IPS-20b (cell line): ENCODE measurements at regions not wholly inside any gene's neighbourhood (a gene's known extent, or its start where the extent isn't known, plus 50 kb on each side); places are given as distances from the start of the nearest gene placed in this dataset.
"Not testable (repeated sequence)": the region's sequence is repeated elsewhere in the genome, so short reads cannot be mapped to it uniquely, and the experiment has no call there.

Experiments used
- H3K27ac ChIP-seq: one replicate; pipeline ENCODE4 v1.5.1; 2013; ENCODE audit warnings: low read length
- H3K27me3 ChIP-seq: 2 replicates; pipeline ENCODE4 v1.6.1; 2013; ENCODE audit warnings: mild to moderate bottlenecking, low read length, inconsistent platforms; ENCODE audit not compliant: insufficient read depth
- H3K36me3 ChIP-seq: 2 replicates; pipeline ENCODE4 v1.6.1; 2013; ENCODE audit warnings: low read depth, mild to moderate bottlenecking, inconsistent platforms, low read length, moderate library complexity; ENCODE audit not compliant: insufficient read depth
- H3K4me1 ChIP-seq: 2 replicates; pipeline ENCODE4 v1.6.1; 2013; ENCODE audit warnings: mild to moderate bottlenecking, control low read depth, inconsistent platforms, low read length, moderate library complexity; ENCODE audit not compliant: insufficient read depth
- H3K4me3 ChIP-seq: 2 replicates; pipeline ENCODE4 v1.5.1; 2013; ENCODE audit warnings: mild to moderate bottlenecking, low read length, inconsistent platforms
- H3K9ac ChIP-seq: 2 replicates; pipeline ENCODE4 v1.6.1; 2013; ENCODE audit warnings: low read depth, mild to moderate bottlenecking, inconsistent platforms, low read length, moderate library complexity
- H3K9me3 ChIP-seq: 2 replicates; pipeline ENCODE4 v1.6.1; 2013; ENCODE audit warnings: mild to moderate bottlenecking, low read depth, low read length, inconsistent platforms; ENCODE audit not compliant: insufficient read depth

DNA sequence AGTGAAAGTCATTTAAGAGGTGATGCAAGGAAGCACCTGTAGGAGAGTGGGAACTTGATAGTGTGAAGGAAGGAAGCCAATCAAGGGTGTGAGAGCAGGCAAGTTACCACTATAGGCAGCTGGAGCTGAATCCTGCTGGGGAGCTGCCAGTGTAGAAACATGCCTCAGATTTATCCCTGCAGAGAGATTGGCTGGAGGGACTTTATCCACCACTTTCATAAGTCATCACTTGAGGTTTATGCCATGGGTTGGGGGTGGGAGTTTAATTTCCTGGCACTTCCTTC lies 443.6 kb downstream of the PLPP3 start:
- no peak overlapping the region for H3K27ac ChIP-seq
- H3K9ac ChIP-seq: no peak overlapping the region
- H3K27me3 ChIP-seq: no peaks in the 10 kb centered on the region
- H3K4me1 ChIP-seq: no peaks in the 10 kb centered on the region
- no peak overlapping the region for H3K4me3 ChIP-seq
- no peaks in the 10 kb centered on the region for H3K9me3 ChIP-seq
- H3K36me3 ChIP-seq: no peaks in the 10 kb centered on the region

DNA sequence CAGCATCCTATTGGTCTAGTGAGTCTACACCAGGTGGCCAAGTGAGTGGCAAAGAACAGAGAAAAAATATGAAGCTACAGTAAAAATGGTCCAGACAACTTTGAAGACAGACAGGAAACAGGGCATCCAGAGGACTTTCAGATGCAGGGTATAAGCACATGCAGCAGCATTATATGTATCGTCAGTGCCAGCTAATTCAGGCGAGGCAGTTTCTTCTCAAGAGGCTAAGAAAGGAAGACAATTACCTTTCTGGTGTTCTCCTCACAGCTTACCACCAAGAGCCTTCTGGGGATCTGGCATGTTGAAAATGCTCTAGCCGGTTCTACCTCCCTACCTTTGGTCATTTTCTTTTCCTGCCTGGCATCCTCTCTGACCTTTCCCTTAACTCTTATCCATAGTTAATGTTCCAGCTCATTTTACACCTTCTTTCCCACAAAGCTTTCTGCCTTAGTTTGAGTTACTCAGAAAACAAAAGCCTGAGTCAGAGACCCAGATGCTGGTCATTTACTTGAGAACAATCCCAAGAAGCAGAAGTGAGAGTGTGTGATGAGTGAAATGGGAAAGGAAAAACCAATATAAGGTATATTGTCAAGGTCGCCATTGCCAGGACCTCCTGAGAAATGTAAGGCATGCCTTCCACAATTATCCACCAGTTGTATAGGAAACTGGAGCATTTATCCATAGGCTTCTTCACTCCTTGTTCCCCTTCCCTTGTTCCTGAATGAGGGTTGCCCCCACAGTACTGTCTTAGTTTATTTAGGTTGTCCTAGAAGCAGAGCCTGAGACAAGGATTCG lies 444.1 kb downstream of the PLPP3 start:
- Histone ChIP-seq H3K27me3 (no peaks in the 10 kb centered on the region), H3K27ac (no peak overlapping the region), H3K4me1 (no peaks in the 10 kb centered on the region), H3K36me3 (no peaks in the 10 kb centered on the region), H3K9me3 (no peaks in the 10 kb centered on the region), H3K9ac (no peak overlapping the region; the same call in 1 of the 2 replicates), H3K4me3 (no peak overlapping the region)

DNA sequence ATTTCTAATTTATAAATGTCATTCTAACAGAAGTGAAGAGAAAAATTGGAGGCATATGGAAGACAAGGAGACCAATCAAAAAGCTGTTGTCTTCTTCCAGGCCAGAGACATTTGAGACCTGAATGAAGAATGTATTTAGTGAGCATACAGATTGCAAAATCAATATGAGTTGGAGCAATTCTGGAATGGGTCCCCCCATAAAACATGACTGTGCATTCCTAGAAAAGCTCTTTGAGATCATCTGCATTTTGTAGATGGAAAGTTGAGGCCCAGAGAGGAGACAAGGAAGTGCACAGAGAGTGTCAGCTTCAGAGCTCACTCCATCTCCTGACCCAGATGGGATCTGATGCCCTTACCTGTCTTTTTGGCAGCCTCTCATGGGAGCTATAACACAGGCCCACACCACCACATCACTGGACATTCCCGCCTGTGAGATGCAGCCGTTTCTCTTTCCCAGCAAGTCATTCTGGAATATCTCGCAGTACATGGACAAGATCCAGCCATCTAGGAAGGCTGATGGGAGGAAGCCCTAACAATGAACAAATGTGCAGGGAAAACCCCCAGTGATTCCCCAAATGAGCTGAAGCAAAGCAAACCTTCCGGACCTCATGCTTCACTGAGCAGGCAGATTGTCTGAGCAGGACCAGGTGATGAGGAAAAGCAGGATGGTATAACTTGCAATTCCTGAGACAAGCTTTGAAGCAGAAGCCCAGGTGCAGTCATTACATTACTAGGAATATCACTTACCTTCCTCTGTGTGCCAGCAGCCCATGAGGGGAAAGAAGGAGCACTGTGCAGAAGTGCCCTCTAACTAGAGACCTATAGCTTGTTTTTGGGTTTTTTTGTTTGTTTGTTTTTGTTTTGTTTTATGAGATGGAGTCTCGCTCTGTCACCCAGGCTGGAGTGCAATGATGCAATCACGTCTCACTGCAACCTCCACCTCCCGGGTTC lies 445.6 kb downstream of the PLPP3 start:
- no peaks in the 10 kb centered on the region for H3K4me1 ChIP-seq
- no peak overlapping the region; the same call in 1 of the 2 replicates for H3K9ac ChIP-seq
- H3K27me3 ChIP-seq: no peaks in the 10 kb centered on the region
- H3K4me3 ChIP-seq: no peak overlapping the region
- no peaks in the 10 kb centered on the region for H3K9me3 ChIP-seq
- H3K27ac ChIP-seq: no peak overlapping the region
- H3K36me3 ChIP-seq: no peaks in the 10 kb centered on the region

DNA sequence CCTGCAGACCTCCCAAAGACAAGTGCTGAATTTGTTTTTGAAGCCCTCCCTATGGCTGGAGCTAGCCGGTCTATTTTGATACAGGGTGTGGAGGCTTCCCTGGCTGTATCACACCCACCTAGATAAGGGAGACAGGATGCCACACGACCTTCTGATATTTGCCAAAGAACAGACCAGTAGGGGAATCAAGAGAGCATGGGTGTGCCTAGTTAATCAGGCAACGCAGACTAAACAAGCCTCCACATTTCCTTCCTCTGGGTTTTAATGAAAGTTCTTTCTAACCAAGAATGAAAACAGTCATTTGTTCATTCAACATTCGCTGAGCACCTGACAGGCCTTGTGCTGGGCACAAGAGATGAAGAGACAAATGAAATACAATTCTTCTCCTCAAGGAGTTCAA lies 446.8 kb downstream of the PLPP3 start:
- Histone ChIP-seq H3K9ac (no peak overlapping the region), H3K4me1 (no peaks in the 10 kb centered on the region), H3K4me3 (no peak overlapping the region), H3K27ac (no peak overlapping the region), H3K36me3 (no peaks in the 10 kb centered on the region), H3K27me3 (no peaks in the 10 kb centered on the region), H3K9me3 (no peaks in the 10 kb centered on the region)

DNA sequence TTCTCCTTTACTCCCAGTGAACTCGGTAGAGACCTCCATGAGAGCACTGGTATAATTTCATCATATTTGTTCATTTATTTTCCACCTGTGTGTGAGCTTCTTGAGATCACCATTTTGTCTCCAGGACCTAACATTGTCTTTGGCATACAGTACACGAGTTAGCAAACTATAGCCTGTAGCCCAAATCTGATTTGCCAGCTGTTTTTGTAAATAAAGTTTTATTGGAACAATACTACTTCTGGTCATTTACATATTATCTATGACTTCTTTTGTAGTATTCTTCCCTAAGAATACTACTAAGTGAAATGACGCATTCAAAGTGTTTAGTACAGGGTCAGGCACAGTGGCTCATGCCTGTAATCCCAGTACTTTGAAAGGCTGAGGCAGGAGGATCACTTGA lies 449.5 kb downstream of the PLPP3 start:
- 0 out of 2 replicates have a peak, but pooled peaks cover 2% of the 10 kb centered on the region for H3K9me3 ChIP-seq
- H3K36me3 ChIP-seq: no peaks in the 10 kb centered on the region
- H3K9ac ChIP-seq: no peak overlapping the region
- H3K27me3 ChIP-seq: no peaks in the 10 kb centered on the region
- H3K4me3 ChIP-seq: no peak overlapping the region
- no peak overlapping the region for H3K27ac ChIP-seq
- H3K4me1 ChIP-seq: no peaks in the 10 kb centered on the region

DNA sequence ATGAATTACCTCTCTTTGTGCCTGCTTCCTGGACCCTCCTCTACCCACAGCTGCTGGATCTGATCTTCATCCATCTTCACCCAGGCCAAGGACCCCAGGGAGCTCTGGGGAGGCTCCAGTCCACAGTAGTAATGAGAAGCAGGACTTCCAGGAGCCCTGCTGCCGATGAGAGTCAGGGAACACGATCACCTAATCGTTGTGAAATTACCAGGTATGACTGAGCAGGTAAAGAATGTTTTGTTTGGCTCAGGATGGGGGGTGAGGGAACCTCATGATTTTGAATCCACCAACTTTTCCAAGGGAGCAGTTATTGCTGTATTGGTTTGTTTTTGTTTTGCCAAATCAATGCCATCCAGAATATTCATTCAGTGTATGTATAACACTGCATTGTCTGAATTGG lies 454.0 kb downstream of the PLPP3 start:
- Histone ChIP-seq H3K27ac (no peak overlapping the region), H3K27me3 (no peaks in the 10 kb centered on the region), H3K9ac (no peak overlapping the region), H3K9me3 (0 out of 2 replicates have a peak, but pooled peaks cover 2% of the 10 kb centered on the region), H3K4me1 (no peaks in the 10 kb centered on the region), H3K36me3 (no peaks in the 10 kb centered on the region), H3K4me3 (no peak overlapping the region)

DNA sequence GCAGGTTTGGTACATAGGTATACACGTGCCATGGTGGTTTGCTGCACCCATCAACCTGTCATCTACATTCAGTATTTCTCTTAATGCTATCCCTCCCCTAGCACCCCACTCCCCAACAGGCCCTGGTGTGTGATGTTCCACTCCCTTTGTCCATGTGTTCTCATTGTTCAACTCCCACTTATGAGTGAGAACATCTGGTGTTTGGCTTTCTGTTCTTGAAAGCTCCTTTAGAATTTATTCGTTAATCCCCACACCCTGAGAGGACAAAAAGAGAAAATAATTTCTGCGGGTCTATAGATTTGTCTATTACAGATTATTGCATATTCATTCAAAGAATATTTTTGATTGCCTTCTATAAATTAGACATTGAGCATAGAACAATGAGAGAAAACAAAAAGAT lies 455.5 kb downstream of the PLPP3 start:
- Histone ChIP-seq H3K4me1 (no peaks in the 10 kb centered on the region), H3K9ac (no peak overlapping the region), H3K27me3 (no peaks in the 10 kb centered on the region), H3K27ac (no peak overlapping the region), H3K4me3 (no peak overlapping the region), H3K9me3 (0 out of 2 replicates have a peak, but pooled peaks cover 2% of the 10 kb centered on the region), H3K36me3 (no peaks in the 10 kb centered on the region)

DNA sequence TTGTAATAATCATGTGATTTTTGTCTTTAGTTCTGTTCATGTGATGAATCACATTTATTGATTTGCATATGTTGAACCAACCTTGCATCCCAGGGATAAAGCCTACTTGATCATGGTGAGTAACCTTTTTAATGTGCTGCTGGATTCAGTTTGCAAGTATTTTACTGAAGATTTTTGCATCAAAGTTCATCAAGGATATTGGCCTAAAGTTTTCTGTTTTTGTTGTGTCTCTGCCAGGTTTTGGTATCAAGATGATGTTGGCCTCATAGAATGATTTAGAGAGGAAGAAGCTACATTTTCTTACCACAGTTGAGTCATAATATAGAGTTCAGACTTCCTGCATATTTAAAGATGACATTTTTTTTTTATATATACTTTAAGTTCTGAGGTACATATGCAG lies 455.9 kb downstream of the PLPP3 start:
- H3K9me3 ChIP-seq: 0 out of 2 replicates have a peak, but pooled peaks cover 2% of the 10 kb centered on the region
- no peaks in the 10 kb centered on the region for H3K27me3 ChIP-seq
- H3K36me3 ChIP-seq: no peaks in the 10 kb centered on the region
- no peak overlapping the region for H3K27ac ChIP-seq
- no peak overlapping the region for H3K4me3 ChIP-seq
- no peaks in the 10 kb centered on the region for H3K4me1 ChIP-seq
- H3K9ac ChIP-seq: no peak overlapping the region

DNA sequence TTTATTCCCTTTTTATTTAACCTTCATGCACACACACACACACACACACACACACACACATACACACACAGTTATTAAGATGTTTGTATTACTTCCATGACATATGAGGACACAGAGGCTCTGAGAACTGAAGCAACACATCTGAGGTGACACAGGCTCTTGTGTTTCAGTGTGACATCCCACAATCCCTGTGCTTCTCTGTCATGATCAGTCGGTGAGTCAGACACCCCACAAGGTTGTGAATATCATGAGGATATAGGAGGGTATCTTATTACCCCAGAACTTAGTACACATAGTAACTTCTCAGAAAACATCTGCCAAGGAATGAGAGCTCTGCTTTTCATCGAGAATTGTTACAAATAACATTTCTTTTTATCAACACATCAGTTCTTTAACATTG lies 459.3 kb downstream of the PLPP3 start:
- Histone ChIP-seq H3K4me3 (no peak overlapping the region), H3K36me3 (no peaks in the 10 kb centered on the region), H3K9ac (no peak overlapping the region), H3K27me3 (no peaks in the 10 kb centered on the region), H3K27ac (no peak overlapping the region), H3K9me3 (no peaks in the 10 kb centered on the region), H3K4me1 (no peaks in the 10 kb centered on the region)

DNA sequence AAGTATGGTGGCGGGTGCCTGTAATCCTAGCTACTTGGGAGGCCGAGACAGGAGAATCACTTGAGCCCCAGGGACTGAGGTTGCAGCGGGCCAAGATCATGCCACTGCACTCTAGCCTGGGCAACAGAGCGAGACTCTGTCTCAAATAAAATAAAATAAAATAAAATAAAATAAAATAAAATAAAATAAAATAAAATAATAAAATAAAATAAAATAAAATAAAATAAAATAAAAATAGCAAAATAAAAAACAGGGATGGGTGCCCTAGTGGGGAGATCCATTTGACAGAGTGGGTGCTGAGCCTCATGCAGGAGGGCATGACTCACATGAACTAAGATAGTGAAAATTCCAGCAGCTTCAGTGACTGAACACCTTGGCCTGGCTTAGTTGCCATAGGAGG lies 460.7 kb downstream of the PLPP3 start:
- H3K36me3 ChIP-seq, H3K4me3 ChIP-seq, H3K4me1 ChIP-seq, H3K27me3 ChIP-seq, H3K9ac ChIP-seq, H3K27ac ChIP-seq, H3K9me3 ChIP-seq: not testable (repeated sequence)

DNA sequence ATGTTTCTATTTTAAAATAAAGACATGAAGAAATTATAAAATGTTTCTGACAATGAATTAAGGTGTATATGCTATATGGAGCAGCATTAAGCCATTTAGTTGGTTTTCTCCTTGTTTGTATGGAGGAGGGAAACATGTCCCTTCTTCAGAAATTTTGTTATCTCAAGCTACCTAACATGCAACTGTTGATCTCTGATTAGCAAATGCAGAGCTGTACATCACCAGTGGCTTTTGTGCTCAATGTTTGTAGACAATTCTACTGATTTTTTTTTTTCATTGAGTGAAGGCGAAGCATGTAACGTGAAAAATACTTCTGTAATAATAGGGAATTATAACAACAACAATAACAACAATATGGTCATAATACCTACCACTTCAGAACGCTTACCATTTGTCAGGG lies 463.7 kb downstream of the PLPP3 start:
- no peaks in the 10 kb centered on the region for H3K27me3 ChIP-seq
- no peak overlapping the region for H3K4me3 ChIP-seq
- no peaks in the 10 kb centered on the region for H3K36me3 ChIP-seq

DNA sequence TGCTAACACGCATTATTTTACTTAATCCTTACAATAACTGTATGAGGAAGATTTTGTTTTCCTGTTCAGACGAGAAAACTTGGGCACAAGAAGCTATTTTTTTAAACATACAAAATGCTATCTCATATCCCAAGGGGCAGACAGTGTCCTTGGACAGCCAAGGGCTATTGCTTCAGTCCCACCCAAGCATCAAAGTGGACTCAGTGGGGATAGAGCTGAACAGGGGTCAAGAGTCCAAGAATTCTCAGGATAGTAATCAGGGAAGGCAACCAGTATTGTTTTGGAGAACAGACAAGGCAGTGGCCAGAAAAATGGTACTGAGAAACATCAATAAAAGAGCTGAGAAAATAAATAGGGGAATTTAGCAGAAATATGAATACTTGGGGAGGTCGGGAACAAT lies 465.7 kb downstream of the PLPP3 start:
- H3K4me3 ChIP-seq: no peak overlapping the region

More for the DNA sequence above, 463.7 kb downstream of the PLPP3 start:
- no peaks in the 10 kb centered on the region for H3K4me1 ChIP-seq
- no peak overlapping the region for H3K27ac ChIP-seq
- H3K9ac ChIP-seq: no peak overlapping the region
- peaks cover 4% of the 10 kb centered on the region; the same call in 1 of the 2 replicates for H3K9me3 ChIP-seq

More for the DNA sequence above, 465.7 kb downstream of the PLPP3 start:
- peaks cover 4% of the 10 kb centered on the region; the same call in 1 of the 2 replicates for H3K9me3 ChIP-seq
- H3K27ac ChIP-seq: no peak overlapping the region
- H3K4me1 ChIP-seq: no peaks in the 10 kb centered on the region
- no peak overlapping the region for H3K9ac ChIP-seq
- H3K27me3 ChIP-seq: no peaks in the 10 kb centered on the region
- no peaks in the 10 kb centered on the region for H3K36me3 ChIP-seq
